Glomerular endothelial cell (primary cell): ENCODE measurements at regions not wholly inside any gene's neighbourhood (a gene's known extent, or its start where the extent isn't known, plus 50 kb on each side); places are given as distances from the start of the nearest gene placed in this dataset.
"Not testable (repeated sequence)": the region's sequence is repeated elsewhere in the genome, so short reads cannot be mapped to it uniquely, and the experiment has no call there.

Experiments used
- DNase-seq: peaks from one replicate; pipeline ENCODE4 v3.0.0-alpha.2; 2011; ENCODE audit warnings: low read depth, low spot score; ENCODE audit errors: extremely low read depth

DNA sequence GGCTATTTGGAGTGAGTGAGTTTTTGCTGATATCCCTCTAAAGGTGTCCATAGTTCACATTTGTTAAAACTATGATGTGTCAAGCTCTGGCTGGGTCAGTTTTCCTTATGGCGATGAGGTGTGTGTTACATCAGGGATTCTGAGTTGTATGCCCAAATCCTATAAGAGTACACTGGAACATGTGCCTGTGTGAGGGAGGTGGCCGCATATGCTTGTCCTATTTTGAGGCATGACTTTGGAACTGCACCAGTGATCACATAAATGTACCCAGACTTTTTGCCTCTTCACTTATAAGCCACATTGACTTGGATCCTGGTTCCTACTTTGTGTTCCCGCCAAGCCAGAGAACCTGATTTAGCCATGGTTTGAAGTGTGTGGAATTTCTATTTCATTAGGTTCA lies 140.3 kb upstream of the RXFP2 start:
- no peak for DNase-seq

DNA sequence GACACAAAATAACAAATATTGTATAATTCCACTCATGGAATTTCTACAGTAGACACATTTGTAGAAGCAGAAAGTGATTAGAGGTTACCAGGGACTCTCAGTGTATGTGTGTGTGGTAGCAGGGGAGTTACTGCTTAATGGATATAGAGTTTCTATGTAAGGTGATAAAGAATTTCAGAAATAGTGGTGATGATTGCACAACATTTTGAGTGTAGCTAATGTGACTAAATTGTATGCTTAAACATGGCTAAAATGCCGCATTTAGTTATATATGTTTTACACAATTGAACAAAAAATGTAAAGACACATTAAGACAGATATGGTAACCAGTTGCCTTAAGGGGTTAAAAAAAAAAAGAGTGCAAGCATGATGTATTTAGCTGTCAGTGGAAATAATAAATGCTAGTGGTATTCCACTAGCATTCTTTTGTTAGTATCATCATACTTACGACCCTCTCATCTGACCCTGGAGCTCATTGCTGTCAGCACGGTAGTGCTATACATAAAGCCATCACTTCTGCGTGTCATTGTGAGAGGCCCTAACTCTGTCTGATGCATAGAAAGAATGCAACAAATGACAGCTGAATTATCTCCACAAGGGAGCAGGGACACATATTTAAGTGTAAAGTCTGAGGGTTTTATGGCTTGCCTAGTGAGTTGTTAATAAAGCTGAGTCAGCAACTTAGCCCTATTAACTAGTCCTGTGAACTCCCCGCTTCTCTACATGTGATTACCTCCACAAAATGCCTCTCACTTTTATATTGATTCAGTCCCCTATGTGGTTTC lies 134.1 kb upstream of the RXFP2 start:
- no peak for DNase-seq

DNA sequence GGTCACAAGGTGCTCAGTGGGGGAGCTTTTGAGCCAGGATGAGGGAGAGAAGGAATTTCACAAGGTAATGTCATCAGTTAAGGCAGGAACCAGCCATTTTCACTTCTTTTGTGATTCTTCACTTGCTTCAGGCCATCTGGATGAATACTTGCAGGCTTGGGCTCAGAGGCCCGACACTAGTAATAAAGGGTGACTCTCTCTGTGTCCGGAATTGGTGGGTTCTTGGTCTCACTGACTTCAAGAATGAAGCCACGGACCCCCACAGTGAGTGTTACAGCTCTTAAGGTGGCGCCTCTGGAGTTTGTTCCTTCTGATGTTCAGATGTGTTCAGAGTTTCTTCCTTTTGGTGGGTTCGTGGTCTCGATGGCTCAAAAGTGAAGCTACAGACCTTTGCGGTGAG lies 131.8 kb upstream of the RXFP2 start:
- not testable (repeated sequence) for DNase-seq

DNA sequence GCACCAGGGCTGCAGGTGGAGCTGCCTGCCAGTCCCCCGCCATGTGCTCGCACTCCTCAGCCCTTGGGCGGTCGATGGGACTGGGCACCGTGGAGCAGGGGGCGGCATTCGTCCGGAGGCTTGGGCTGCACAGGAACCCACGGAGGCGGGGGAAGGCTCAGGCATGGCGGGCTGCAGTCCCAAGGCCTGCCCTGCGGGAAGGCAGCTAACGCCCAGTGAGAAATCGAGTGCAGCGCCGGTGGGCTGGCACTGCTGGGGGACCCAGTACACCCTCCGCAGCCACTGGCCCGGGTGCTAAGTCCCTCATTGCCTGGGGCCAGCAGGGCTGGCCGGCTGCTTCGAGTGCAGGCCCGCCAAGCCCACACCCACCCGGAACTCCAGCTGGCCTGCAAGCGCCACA lies 130.5 kb upstream of the RXFP2 start:
- not testable (repeated sequence) for DNase-seq

DNA sequence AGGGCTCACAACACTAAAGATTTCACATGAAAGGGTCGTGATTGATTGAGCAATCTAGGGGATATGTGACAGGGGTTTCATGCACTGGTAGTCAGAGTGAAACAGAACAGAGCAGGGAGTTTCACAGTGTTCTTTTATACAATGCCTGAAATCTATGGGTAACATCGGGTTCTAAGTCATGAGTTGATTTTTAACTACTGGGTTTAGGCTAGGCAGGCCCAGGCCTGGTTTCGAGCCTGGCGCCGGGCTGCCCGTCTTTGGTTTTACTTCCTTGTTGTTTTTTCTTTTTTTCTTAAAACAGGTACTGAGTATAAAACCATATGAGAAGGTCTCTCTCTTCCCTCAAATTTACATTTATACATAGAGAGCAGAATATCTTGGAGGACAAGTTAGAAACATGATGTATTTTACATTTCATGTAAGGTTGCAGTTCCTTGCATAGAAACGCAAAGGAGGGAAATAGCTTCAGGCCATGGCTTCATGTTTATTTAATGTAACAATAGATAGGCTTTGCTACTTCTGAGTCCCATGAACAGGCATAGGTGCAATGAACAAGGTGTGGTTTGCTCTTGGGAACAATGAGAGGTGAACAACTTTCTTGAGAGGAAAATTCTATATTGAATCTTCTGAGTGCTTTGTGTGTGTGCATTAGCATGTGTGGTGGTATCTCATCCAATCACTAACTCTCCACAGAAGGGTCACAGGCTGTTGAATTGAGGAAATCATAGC lies 128.9 kb upstream of the RXFP2 start:
- DNase-seq = no peak

DNA sequence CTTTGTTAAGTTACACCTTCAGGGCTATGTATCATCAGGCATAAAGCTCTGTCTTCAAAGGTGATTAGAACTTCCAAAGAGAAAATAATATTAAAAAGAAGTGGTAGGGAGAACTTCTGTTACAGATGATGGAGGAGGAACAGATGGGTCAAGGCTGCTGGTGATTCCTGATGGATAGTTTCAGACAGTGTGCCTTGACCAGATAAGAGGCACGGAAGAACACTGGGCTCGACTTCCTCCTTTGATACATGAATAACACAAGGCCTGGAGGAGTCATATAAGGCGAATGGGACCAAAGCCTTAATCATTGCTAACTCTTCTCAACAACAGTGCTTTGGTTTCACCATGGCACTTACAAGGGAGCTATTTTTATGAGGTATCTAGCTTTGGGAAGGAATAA lies 128.1 kb upstream of the RXFP2 start:
- no peak for DNase-seq

DNA sequence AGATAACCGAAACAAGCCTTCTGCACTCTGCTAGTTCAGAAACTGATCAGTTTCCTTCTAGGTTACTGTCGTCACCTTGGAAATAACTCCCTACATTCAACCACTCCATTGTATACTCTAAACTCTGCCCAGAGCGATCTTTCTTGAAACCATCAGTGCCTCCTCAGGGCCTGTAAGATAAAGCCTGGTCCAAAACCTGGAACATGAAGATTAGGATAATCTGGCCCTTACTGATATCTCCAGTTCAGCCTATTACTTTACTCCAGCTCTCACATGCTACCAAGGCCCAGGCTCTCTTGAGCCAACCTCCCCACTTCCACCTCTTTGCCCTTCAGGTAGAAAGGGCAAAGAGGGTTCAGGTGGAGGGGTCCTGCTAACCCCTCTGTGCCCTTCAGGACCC lies 125.3 kb upstream of the RXFP2 start:
- no peak for DNase-seq

DNA sequence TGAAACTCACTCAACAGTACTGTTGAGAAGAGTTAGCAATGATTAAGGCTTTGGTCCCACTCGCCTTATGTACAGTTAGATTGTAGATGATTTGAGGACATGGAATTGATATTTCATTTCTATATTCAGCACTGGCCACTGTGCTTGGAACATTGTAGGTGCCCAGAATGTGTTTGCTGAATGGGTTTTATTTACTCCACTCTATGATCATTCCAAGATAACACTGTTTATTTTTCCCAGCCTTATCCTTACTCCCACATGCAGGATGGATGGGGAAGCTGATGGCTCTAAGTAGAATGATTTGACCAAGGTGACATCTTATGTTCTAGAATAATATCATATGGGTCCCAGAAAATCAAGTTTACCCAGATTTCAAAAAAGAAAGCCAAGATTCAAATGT lies 124.6 kb upstream of the RXFP2 start:
- no peak for DNase-seq

DNA sequence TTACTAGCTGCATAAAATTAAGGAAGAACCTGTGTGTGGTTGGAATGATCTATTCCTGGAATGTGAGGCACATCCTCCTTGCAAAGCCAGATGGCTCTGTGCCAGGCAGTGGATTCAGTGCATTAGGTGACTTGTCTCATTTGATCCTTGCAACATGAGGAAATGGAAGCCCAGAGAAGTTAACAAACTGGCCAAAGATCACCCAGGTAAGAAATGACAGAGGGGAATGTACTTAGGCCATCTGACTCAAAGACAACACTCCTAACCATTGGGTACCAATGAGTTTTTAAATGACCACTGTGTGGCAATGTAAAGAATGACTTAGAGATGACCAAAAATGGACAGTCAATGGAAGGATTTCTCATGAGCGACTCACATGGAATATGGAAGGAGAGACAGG lies 114.2 kb upstream of the RXFP2 start:
- no peak for DNase-seq

DNA sequence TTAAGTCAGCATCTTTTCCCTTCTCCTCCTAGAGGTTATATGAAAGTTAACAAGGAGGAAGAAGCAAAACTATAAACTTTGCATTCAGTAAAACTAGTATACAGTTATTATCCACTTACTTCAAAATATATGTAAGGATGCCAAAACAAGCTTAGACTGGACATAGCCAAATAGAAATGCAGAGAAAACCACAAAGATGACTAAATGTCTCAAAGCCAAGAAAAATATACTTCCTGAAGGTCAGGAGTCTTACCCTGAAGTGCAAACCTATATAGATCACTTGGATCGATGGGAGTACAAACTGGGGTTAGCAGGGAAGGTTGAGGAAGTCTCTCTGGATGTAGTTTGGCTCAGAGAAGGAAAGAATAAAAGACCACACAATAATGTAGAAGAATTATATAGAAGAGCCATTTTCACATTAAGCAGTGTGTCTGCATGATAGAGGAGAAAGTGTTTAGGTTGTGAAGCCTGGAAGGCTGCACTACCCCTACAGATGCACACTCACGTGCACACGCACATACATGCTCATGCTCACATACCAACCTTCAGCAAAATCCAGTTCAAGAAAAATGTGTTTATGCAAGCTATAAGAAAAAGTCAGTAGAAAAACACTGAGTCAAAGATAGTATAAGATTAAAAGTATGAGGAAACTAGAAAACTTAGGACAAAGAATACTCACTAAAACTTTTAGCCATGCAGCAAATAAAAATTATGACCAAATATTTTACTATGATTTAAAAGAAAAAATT lies 112.1 kb upstream of the RXFP2 start:
- DNase-seq = no peak

DNA sequence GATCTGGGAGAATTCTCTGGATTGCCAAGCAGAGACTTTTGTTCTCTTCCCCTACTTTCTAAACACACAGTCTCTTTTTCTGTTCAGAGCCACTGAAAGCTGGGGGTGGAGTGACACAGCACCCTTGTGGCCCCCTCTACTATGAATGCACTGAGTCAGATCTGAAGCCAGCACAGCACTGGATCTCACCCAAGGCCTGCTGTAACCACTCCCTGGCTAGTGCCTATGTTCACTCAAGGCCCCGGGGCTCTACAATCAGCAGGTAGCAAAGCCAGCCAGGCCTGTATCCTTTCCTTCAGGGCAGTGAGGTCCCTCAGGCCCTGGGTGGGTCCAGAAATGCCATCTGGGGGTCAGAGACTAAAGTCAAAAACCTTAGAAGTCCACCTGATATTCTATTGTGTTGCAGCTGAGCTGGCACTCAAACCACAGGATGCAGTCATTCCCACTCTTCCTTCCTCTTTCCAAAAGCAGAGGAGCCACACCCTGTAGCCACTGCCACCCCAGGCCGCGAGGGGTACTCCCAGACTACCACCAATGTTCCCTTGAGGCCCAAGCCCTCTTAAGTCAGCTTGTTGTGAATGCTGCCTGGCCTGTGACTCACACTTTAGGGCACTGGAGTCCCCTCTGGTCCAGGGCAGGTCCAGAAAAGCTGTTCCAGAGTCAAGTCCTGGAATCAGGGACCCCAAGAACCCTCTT lies 110.1 kb upstream of the RXFP2 start:
- no peak for DNase-seq

DNA sequence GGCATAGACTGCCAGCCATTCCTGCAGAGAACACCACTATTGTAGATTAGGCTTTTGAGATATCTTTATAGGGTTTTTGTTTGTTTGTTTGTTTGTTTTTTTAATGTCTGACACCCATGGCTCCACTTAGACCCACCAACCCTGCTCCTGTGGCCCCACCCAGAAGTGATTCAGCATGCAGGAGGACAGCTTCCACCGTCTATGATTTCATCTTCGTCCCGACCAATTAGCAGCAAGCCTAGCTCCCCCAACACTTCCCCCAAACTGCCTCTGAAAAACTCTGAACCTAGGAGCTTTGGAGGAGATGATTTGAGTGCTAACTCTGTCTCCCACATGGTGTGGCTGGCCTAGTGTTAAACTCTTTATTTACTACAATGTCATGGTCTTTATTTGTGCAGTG lies 108.3 kb upstream of the RXFP2 start:
- DNase-seq = no peak

DNA sequence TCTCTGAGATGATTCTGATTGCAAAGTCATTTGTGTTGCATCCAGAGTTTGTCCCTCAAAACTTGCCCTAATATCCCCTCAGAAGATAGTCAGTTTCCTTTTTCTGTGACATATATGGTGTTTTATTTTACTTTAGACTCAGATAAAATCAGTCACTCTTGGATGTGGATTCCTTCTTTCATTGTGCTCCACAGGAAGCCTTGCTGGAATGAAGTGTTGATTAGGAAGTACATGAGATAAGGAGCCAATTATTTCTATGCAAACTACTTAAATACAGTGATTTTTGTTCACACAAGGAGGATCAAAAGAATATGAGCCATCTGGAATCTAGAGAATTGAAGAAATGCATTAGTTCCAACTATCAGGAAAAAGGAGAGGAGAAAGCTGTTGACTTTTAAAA lies 107.6 kb upstream of the RXFP2 start:
- no peak for DNase-seq

DNA sequence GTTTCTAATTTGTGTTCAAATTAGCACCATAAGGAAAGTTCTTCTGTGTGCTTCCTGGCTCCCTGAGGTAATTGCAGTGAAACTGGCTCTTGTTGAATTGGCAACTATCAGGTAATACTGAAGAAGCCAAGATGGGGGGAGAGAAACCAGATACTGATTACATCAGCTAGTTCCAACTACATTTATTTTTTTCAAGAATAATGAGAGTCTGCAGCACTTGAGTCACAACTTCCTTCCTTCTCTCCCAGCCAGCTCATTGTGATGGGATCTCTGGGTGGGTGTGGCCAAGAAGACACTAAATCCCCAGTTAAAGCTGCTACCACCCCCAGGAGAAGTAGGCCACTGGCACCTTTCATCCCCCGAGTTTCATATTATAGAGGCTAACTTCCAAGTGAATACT lies 100.7 kb upstream of the RXFP2 start:
- peak; percentile 62 for DNase-seq

DNA sequence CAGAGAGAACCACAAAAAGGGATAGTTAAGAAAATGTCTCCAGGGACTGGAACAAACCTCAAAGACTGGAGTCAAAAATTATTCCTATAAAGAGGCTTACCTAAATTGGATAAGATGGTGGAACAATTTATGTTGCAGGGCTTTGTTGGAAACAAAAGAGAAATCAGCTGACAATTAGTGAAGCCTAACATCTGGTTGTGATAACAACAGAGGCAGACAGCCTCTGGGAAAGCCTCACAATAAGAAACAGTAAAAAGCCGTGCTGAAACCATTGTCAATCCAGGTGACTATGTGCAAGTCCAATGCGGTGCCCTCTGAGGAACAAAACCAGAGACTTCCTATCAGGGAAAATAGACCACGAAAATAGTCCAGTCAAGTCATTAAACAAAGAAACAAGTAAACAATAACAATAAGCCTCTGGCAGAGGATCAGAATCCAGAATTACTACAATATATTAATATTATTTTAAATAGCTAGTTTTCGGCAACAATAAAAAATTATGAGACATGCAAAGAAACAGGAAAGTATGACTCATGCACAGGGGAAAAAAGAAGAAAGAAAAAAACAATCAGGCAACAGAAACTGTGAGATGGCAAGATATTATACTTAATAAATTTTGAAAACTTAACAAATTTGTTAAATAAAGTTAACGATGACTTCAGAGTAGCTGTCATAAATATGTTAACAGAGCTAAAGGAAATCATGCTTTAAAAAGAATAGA lies 99.7 kb upstream of the RXFP2 start:
- peak; percentile 33 for DNase-seq

DNA sequence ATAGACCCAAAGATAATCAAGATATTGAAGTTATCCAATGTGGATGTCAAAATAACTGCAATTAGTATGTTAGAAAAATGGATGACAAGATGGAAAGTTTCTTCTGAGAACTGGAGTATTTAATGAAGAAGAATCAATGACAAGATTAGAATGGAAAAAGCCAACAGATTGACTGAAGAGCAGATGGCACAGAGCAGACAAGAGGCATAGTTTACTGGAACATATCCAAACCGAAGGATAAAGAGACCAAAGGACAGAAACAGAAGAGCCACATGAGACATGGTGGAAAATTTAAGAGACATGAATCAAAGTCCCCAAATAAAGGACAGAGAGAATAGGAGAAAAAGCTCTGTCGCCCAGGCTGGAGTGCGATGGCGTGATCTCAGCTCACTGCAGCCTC lies 89.6 kb upstream of the RXFP2 start:
- DNase-seq = no peak

DNA sequence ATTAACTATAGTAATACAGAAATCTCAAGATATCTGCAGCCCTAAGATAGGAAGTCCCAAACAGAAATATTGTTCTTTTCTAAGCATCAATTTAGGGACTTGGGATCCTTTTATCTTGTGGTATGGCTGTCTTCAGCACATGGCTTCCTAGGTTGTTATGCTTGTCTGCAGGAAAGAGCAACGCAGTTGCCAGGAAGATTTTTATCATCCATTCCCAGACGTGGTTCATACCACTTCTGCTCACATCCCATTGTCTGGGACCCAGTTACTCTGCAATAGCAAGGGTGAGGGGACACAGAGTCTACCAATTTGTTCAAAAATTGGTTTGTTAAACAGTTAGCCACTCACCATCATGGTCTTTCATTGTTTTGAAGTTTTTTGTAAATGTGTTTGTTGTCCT lies 85.6 kb upstream of the RXFP2 start:
- DNase-seq = no peak

DNA sequence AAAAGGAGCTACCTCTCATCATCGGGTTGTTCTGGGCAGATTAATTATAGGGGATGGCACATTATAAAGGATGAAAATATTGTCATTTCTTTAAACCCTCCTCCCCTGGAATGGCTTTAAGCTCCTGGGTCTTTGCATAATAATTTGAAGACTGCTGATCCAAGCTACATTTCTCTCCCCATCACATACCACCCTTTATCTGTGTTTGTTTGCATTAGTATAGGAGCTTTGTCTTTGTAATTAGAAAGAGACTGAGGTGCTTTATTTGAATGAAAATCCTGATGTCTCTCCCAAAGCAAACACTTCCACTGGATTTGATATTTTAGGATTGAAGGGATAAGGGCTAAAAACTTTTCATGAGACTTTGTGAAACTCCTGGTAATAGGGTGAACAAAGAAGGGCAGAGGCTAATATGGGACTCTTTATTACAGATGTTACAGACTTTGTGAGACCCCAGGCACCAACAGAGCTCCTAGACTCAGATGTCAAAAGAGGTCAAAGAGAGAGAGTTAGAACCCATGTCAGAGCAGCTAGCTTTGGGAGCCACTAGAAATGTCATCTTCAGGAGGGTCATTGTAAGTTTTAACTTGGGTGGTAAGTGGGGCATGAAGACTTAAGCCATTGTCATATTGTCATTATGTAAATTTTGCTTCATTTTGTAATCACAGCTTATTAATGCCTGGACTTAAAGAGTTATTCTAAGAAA lies 75.3 kb upstream of the RXFP2 start:
- DNase-seq = no peak

DNA sequence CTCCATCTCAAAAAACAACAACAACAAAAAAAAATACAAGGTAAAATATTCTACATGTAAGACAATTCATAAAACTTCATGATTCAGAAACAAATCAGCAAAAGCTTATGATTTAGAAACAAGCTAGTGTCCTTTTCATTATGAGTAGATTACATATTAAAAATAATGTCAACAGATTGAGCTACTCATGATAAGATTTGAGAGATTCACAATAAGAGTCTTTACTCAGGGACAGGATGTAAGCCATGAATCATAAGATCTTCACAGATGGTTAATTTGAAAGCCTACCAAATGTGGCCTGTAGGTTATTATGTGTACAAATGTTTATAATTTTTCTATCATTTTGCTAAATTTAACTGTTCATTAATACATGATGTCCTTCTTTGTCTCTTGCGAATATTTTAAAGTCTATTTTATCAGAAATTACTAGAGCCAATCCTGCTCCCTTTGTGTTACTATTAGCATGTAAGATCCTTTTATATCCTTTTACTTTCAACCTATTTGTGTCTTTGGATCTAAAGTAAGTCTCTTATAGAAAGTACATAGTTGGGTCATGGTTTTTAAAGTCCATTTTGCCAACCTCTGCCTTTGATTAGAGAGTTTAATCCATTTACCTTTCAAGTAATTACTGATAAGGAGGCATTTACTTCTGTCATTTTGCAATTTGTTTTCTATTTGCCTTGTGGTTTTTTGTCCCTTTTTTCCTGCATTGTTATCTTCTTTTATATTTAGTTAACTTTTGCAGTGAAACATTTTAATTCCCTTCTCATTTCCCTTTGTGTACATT lies 68.3 kb upstream of the RXFP2 start:
- no peak for DNase-seq
